ENCODE measurements at regions not wholly inside any gene's neighbourhood (a gene's known extent, or its start where the extent isn't known, plus 50 kb on each side); places are given as distances from the start of the nearest gene placed in this dataset.
A peak's percentile ranks its signal among the peaks of the same experiment; 100 is the strongest.

DNA sequence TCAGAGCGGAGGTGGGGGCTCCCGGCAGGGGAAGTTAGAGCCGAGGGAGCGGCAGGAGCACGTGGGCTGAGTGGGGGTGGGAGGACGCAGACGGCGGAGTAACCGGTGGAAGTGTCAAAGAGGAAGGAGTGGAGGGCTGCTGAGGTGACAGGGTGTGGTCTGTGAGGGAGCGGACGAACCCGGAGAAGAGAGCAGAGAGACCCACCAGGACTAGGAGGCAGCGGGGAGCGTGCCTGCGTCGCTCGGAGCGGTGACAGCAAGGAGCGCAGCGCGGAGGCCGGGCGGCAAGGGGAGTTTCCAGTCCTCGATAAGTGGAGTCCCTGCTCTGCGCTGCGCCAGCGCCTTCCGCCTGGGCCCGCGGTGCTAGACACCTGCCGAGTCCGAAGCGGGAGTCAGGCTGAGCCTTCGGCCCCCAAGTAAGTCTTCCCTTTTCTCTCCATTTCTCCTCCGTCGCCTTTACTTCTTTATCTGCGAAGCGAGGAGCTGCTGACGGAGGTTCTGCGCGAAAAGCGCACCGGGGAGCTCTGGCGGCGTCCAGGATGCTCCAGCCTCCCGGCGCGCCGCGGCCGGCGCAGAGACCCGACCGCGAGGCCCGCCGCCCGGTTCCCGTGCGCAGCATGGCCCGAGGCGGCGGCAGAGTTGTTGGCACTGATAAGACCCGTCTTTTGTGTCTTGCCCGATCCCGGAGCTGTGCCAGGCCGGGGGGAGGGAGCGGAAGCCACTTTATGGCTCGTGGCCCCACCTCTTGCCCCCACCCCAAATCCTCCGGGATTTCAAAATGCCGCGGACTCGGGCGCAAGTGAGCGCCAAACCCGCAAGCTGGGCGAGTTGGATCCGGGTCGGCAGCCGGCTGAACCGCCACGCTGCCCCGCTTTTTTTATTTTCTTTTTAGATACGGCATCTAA lies 533.0 kb upstream of the SEMA6D start:
- TF ChIP-seq, protein P1, sequence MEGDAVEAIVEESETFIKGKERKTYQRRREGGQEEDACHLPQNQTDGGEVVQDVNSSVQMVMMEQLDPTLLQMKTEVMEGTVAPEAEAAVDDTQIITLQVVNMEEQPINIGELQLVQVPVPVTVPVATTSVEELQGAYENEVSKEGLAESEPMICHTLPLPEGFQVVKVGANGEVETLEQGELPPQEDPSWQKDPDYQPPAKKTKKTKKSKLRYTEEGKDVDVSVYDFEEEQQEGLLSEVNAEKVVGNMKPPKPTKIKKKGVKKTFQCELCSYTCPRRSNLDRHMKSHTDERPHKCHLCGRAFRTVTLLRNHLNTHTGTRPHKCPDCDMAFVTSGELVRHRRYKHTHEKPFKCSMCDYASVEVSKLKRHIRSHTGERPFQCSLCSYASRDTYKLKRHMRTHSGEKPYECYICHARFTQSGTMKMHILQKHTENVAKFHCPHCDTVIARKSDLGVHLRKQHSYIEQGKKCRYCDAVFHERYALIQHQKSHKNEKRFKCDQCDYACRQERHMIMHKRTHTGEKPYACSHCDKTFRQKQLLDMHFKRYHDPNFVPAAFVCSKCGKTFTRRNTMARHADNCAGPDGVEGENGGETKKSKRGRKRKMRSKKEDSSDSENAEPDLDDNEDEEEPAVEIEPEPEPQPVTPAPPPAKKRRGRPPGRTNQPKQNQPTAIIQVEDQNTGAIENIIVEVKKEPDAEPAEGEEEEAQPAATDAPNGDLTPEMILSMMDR (IDR thresholded peaks at IDR 0.05; ENCODE audit: low read depth, low read length), result no peak
- H3K4me3 ChIP-seq (ENCODE audit: low read depth, low read length), result no peak overlapping the region
- no peak for DNase-seq (ENCODE audit: low read depth)

DNA sequence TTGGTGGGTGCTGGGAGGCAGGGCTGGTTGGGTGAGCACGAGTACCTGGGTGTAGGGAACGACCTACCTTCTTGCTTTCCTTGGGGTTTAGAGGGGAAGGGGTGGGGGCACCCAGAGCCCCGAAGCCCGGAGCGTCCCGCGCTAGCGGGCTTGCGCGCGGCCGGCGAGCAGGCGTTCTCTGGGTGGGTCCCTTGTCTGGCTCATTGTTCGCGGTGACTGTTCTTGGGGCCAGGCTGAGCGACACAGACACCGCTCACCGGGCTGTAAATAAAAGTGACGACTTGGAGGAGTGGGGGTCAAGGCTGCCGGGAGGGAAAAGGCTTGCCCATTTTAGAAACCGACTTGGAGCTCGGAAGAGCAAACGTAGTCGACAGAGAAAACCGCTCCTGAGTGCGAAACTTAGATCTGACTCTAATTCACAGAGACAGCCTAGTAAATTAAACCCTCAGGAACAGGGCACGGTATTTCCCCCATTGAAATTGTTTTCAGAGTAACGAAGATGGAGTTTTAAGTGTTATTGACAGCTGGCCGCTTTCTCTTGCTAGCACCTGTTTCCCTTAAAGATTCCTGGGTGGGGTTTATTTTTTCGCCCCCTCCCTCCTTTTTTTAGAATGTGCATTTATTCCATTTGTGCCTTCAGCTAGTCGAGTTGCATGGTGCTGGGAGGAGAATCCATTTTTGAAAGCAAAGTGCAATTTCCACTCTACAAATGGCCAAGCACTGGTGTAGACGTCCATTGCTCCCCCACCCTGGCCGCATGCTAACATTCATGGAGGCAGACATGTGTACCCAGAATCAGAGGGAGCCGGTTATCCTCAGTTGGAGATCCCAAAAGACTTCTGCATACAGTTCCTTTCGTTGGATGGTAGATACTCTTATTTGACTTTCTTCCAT lies 532.1 kb upstream of the SEMA6D start:
- H3K4me3 ChIP-seq (ENCODE audit: low read depth, low read length), result no peak overlapping the region
- TF ChIP-seq MYC (IDR thresholded peaks at IDR 0.05; ENCODE audit: low read depth, low read length) (no peak), POLR2A (IDR thresholded peaks at IDR 0.05; ENCODE audit: extremely low read depth, insufficient read length) (no peak)
- TF ChIP-seq, protein P2, sequence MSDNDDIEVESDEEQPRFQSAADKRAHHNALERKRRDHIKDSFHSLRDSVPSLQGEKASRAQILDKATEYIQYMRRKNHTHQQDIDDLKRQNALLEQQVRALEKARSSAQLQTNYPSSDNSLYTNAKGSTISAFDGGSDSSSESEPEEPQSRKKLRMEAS (IDR thresholded peaks at IDR 0.05; ENCODE audit: low read depth, low read length), result no peak
- TF ChIP-seq, protein P1 (IDR thresholded peaks at IDR 0.05; ENCODE audit: low read depth, low read length), result no peak
- no peak for DNase-seq (ENCODE audit: low read depth)

DNA sequence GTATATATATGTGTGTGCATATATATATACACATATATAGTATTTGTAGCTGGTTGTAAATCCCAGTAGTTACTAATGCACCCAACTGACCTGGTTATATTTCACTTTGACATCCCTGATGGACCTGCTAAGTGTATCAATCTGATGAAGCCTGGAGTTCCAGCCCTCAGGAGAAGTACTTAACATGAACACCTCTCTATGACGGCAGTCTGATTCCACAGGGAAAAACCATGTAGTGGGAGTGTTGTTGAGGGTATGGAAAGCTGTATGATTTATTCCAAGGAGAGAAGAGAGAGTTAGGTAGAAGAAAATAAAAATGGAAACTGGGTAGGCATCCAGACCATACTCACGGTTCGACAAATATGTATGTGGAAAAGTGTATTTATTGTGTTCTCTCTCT lies 531.2 kb upstream of the SEMA6D start:
- DNase-seq (ENCODE audit: low read depth), result no peak
- H3K4me3 ChIP-seq (ENCODE audit: low read depth, low read length), result no peak overlapping the region
- TF ChIP-seq POLR2A (IDR thresholded peaks at IDR 0.05; ENCODE audit: extremely low read depth, insufficient read length), result no peak
- TF ChIP-seq, protein P1 (IDR thresholded peaks at IDR 0.05; ENCODE audit: low read depth, low read length), result no peak
- TF ChIP-seq, protein P2 (IDR thresholded peaks at IDR 0.05; ENCODE audit: low read depth, low read length), result no peak
- no peak for TF ChIP-seq MYC (IDR thresholded peaks at IDR 0.05; ENCODE audit: low read depth, low read length)

DNA sequence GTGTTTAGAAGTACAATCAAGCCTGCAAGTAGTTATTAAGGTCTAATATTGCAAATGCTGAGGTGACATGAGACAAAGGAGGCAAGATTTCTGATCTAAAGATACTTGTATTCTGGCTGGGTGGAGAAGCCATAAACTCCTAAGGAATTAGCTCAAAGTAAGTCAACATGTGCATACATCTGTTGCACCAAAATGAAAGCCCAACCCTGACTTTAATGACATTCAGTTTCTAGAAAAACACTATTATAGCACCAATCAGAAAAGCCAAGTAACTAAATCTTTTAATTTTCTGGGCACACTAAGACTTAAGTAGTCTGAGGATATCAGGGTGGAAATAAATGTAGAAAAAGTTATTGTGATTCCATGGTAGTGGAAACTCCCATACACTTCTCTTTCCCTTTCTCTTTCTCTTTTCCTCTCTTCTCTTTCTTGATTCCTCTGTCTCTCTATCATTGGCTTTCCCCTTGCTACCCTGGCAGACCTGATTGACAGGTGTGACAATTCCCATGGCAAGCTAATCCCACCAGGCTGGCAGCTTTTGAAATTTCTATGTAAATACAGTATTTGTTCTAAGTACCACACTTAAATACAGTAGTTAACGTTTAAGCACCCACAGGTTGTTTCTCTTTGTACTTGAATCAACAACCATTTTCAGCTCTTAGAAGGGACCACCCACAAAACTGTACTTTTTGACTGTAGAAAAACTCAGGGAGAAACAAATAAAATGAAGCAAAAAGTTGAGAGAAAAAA lies 528.4 kb upstream of the SEMA6D start:
- no peak overlapping the region for H3K4me3 ChIP-seq (ENCODE audit: low read depth, low read length)
- DNase-seq (ENCODE audit: low read depth), result no peak
- TF ChIP-seq, protein P1 (IDR thresholded peaks at IDR 0.05; ENCODE audit: low read depth, low read length), result no peak
- TF ChIP-seq POLR2A (IDR thresholded peaks at IDR 0.05; ENCODE audit: extremely low read depth, insufficient read length) (no peak), MYC (IDR thresholded peaks at IDR 0.05; ENCODE audit: low read depth, low read length) (no peak)
- TF ChIP-seq, protein P2 (IDR thresholded peaks at IDR 0.05; ENCODE audit: low read depth, low read length), result no peak

DNA sequence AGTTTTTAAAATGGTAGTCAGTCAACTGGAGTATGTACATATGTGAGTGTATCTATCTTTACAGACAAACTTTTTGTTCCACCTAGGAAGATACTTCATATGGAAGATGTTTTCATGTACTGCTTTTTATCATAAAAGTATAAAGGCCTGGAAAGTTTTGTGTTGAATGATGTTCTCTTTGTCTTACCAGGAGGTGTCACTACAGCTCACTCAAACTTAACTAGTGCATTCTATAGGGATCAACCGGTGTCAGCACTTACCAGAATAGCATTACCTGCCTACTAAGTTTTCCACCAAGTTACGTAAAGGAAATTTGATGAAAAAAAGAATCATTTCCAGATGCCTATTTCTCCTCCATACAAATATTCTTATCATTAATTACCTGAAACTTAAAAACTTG lies 522.6 kb upstream of the SEMA6D start:
- DNase-seq (ENCODE audit: low read depth), result peak; percentile 26
- no peak overlapping the region for H3K4me3 ChIP-seq (ENCODE audit: low read depth, low read length)
- no peak for TF ChIP-seq POLR2A (IDR thresholded peaks at IDR 0.05; ENCODE audit: extremely low read depth, insufficient read length)
- TF ChIP-seq, protein P1 (IDR thresholded peaks at IDR 0.05; ENCODE audit: low read depth, low read length), result peak; percentile 14
